ENCODE measurements at regions not wholly inside any gene's neighbourhood (a gene's known extent, or its start where the extent isn't known, plus 50 kb on each side); places are given as distances from the start of the nearest gene placed in this dataset.

DNA sequence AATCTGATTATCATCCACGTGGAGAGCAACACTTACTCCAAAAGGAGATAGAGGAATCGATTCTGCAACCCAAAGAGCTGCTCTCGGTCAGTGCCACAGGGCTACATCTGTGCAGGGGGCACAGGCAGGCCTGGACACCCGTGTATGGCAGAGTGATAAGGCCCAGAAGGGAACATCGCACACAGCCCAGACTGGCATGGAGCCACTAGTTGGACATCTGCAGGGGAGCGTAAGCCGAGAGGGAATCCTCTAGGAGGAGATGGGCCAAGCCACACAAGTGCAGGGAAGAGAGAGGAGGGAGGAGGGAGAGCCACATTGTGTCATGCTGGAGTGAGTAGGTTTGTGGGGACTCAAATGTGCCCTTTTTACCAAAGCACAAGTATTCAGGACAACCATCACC, 50.4 kb upstream of the ENTPD6 start:
- Histone ChIP-seq H2AFZ (ENCODE audit: insufficient read depth, low read depth, low read length, poor library complexity, severe bottlenecking) (no peak overlapping the region), H3K27ac (ENCODE audit: low read length in 2 of 2) (no peak overlapping the region), H3K9me3 (ENCODE audit: control extremely low read depth in 1 of 3, control insufficient read depth in 2 of 3, insufficient read depth in 1 of 3, low read length in 2 of 3) (no peaks in the 10 kb centered on the region), H4K20me1 (ENCODE audit: control insufficient read depth, insufficient read depth, low read length, poor library complexity, severe bottlenecking) (no peaks in the 10 kb centered on the region), H3K79me2 (ENCODE audit: control insufficient read depth, insufficient read depth, low read length) (no peaks in the 10 kb centered on the region), H3K9ac (ENCODE audit: low read length) (no peak overlapping the region), H3K4me1 (ENCODE audit: control insufficient read depth in 2 of 2, insufficient read depth in 2 of 2, low read length in 2 of 2) (peaks cover 9 to 10% of the 10 kb centered on the region in 2 donors), H3K4me2 (replicated peaks; ENCODE audit: low read depth, low read length, poor library complexity, severe bottlenecking) (no peak overlapping the region), H3K4me3 (ENCODE audit: control extremely low read depth in 1 of 5, extremely low read depth in 1 of 5, insufficient read depth in 1 of 5, low read depth in 2 of 5, low read length in 4 of 5) (no peak overlapping the region), H3K27me3 (replicated peaks in 1 of 4; ENCODE audit: control extremely low read depth in 1 of 4, control insufficient read depth in 3 of 4, insufficient read depth in 4 of 4, low read length in 3 of 4) (peaks cover 0 to 31% (median 6%) of the 10 kb centered on the region in 4 experiments), H3K36me3 (replicated peaks in 1 of 2; ENCODE audit: control extremely low read depth in 1 of 2, control insufficient read depth in 1 of 2, extremely low read depth in 1 of 2, insufficient read depth in 2 of 2, low read length in 1 of 2) (no peaks in the 10 kb centered on the region)
- H3K9me3 Mint-ChIP-seq (ENCODE audit: insufficient read depth), result no peaks in the 10 kb centered on the region
- 73% methylated on average over 7 of the region's 7 CpGs for WGBS (ENCODE audit: insufficient coverage)
- peaks cover 5% of the 10 kb centered on the region for H3K4me1 Mint-ChIP-seq
- no peak overlapping the region for H3K4me3 Mint-ChIP-seq
- intact Hi-C loops (cut with micrococcal nuclease), result no loop called here
- TF ChIP-seq, protein P1, sequence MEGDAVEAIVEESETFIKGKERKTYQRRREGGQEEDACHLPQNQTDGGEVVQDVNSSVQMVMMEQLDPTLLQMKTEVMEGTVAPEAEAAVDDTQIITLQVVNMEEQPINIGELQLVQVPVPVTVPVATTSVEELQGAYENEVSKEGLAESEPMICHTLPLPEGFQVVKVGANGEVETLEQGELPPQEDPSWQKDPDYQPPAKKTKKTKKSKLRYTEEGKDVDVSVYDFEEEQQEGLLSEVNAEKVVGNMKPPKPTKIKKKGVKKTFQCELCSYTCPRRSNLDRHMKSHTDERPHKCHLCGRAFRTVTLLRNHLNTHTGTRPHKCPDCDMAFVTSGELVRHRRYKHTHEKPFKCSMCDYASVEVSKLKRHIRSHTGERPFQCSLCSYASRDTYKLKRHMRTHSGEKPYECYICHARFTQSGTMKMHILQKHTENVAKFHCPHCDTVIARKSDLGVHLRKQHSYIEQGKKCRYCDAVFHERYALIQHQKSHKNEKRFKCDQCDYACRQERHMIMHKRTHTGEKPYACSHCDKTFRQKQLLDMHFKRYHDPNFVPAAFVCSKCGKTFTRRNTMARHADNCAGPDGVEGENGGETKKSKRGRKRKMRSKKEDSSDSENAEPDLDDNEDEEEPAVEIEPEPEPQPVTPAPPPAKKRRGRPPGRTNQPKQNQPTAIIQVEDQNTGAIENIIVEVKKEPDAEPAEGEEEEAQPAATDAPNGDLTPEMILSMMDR (IDR thresholded peaks at IDR 0.05), result no peak
- TF ChIP-seq EZH2 (IDR thresholded peaks at IDR 0.05; ENCODE audit: borderline replicate concordance, insufficient read depth, low read depth, low read length, poor library complexity, severe bottlenecking), result no peak
- ATAC-seq (ENCODE audit: low read depth) (no peak), DNase-seq (no peak)
- ChIA-PET POLR2A (no interaction called here), CTCF (no interaction called here)
- H3K27me3 Mint-ChIP-seq, result peaks cover 51% of the 10 kb centered on the region
- H3K27ac Mint-ChIP-seq, result no peak overlapping the region

All from B cell (primary cell).